ENCODE measurements at regions not wholly inside any gene's neighbourhood (a gene's known extent, or its start where the extent isn't known, plus 50 kb on each side); places are given as distances from the start of the nearest gene placed in this dataset.

GRCh38 chr7:85685901-85686300 is 499.0 kb upstream of the SEMA3D start:
- no peak for TF ChIP-seq ZNF274 (IDR thresholded peaks at IDR 0.05; ENCODE audit: low read depth, low read length)
- no peak for TF ChIP-seq YY1 (IDR thresholded peaks at IDR 0.05; ENCODE audit: insufficient read depth, insufficient read length)
- no peak for TF ChIP-seq SUZ12 (IDR thresholded peaks at IDR 0.05; ENCODE audit: extremely low read depth, insufficient read depth, insufficient read length)
